Neuron (in vitro differentiated cells): ENCODE measurements at regions not wholly inside any gene's neighbourhood (a gene's known extent, or its start where the extent isn't known, plus 50 kb on each side); places are given as distances from the start of the nearest gene placed in this dataset.

Experiments
- H2AFZ ChIP-seq: one replicate; pipeline ENCODE4 v1.6.1; 2013; ENCODE audit warnings: low read depth, mild to moderate bottlenecking, inconsistent platforms, low read length, moderate library complexity
- H3K27me3 ChIP-seq: one replicate; pipeline ENCODE4 v1.6.1; 2013; ENCODE audit warnings: low read length; ENCODE audit not compliant: insufficient read depth
- H3K36me3 ChIP-seq: one replicate; pipeline ENCODE4 v1.6.1; 2013; ENCODE audit warnings: low read length; ENCODE audit not compliant: insufficient read depth
- H3K4me1 ChIP-seq: one replicate; pipeline ENCODE4 v1.6.1; 2013; ENCODE audit warnings: low read length; ENCODE audit not compliant: insufficient read depth
- H3K4me3 ChIP-seq: 2 replicates; pipeline ENCODE4 v1.5.1; 2013; ENCODE audit warnings: mild to moderate bottlenecking, low read length, moderate library complexity
- H3K9me3 ChIP-seq: one replicate; pipeline ENCODE4 v1.6.1; 2013; ENCODE audit warnings: low read length

GRCh38 chr11:112793416-112793815 is 167.8 kb upstream of the NCAM1 start:
- Histone ChIP-seq H3K9me3 (no peaks in the 10 kb centered on the region), H3K4me3 (no peak overlapping the region), H3K27me3 (no peaks in the 10 kb centered on the region), H3K4me1 (peaks cover 16% of the 10 kb centered on the region), H3K36me3 (no peaks in the 10 kb centered on the region), H2AFZ (no peak overlapping the region)

- no peaks in the 10 kb centered on the region for H3K36me3 ChIP-seq
- H3K27me3 ChIP-seq, result no peaks in the 10 kb centered on the region
- H2AFZ ChIP-seq, result no peak overlapping the region
- peaks cover 16% of the 10 kb centered on the region for H3K4me1 ChIP-seq
- H3K4me3 ChIP-seq, result no peak overlapping the region
- no peaks in the 10 kb centered on the region for H3K9me3 ChIP-seq
These were observed 166.8 kb upstream of the NCAM1 start for GRCh38 chr11:112794331-112794846.

- Histone ChIP-seq H3K27me3 (no peaks in the 10 kb centered on the region), H3K4me1 (peaks cover 16% of the 10 kb centered on the region), H3K36me3 (no peaks in the 10 kb centered on the region), H2AFZ (no peak overlapping the region), H3K9me3 (no peaks in the 10 kb centered on the region), H3K4me3 (no peak overlapping the region)
These were observed 165.9 kb upstream of the NCAM1 start for GRCh38 chr11:112795142-112795815.

GRCh38 chr11:112795911-112796649 is 165.1 kb upstream of the NCAM1 start:
- no peaks in the 10 kb centered on the region for H3K36me3 ChIP-seq
- H3K4me1 ChIP-seq, result peaks cover 16% of the 10 kb centered on the region
- no peak overlapping the region for H2AFZ ChIP-seq

GRCh38 chr11:112797092-112797491 is 164.1 kb upstream of the NCAM1 start:
- no peak overlapping the region for H2AFZ ChIP-seq
- peaks cover 16% of the 10 kb centered on the region for H3K4me1 ChIP-seq
- no peaks in the 10 kb centered on the region for H3K9me3 ChIP-seq
- H3K36me3 ChIP-seq, result no peaks in the 10 kb centered on the region
- H3K4me3 ChIP-seq, result no peak overlapping the region
- H3K27me3 ChIP-seq, result no peaks in the 10 kb centered on the region

More at GRCh38 chr11:112795911-112796649, 165.1 kb upstream of the NCAM1 start:
- Histone ChIP-seq H3K4me3 (no peak overlapping the region), H3K27me3 (no peaks in the 10 kb centered on the region), H3K9me3 (no peaks in the 10 kb centered on the region)

- Histone ChIP-seq H3K9me3 (no peaks in the 10 kb centered on the region), H3K4me3 (no peak overlapping the region), H3K4me1 (peaks cover 16% of the 10 kb centered on the region), H2AFZ (no peak overlapping the region), H3K36me3 (no peaks in the 10 kb centered on the region), H3K27me3 (no peaks in the 10 kb centered on the region)
These were observed 163.4 kb upstream of the NCAM1 start for GRCh38 chr11:112797648-112798293.

GRCh38 chr11:112801025-112801816 is 160.0 kb upstream of the NCAM1 start:
- no peaks in the 10 kb centered on the region for H3K9me3 ChIP-seq
- no peak overlapping the region for H3K4me3 ChIP-seq
- peaks cover 16% of the 10 kb centered on the region for H3K4me1 ChIP-seq
- H2AFZ ChIP-seq, result no peak overlapping the region
- H3K27me3 ChIP-seq, result no peaks in the 10 kb centered on the region
- H3K36me3 ChIP-seq, result no peaks in the 10 kb centered on the region

GRCh38 chr11:112801817-112802088 is 159.5 kb upstream of the NCAM1 start:
- no peak overlapping the region for H3K4me3 ChIP-seq
- no peak overlapping the region for H2AFZ ChIP-seq
- no peaks in the 10 kb centered on the region for H3K9me3 ChIP-seq
- H3K36me3 ChIP-seq, result no peaks in the 10 kb centered on the region
- peaks cover 11% of the 10 kb centered on the region for H3K4me1 ChIP-seq
- no peaks in the 10 kb centered on the region for H3K27me3 ChIP-seq

GRCh38 chr11:112805658-112806057 is 155.6 kb upstream of the NCAM1 start:
- H3K36me3 ChIP-seq, result no peaks in the 10 kb centered on the region
- no peaks in the 10 kb centered on the region for H3K4me1 ChIP-seq
- no peak overlapping the region for H3K4me3 ChIP-seq
- H3K27me3 ChIP-seq, result no peaks in the 10 kb centered on the region
- no peak overlapping the region for H2AFZ ChIP-seq
- H3K9me3 ChIP-seq, result no peaks in the 10 kb centered on the region

- Histone ChIP-seq H3K9me3 (no peaks in the 10 kb centered on the region), H3K4me3 (no peak overlapping the region), H2AFZ (no peak overlapping the region), H3K27me3 (no peaks in the 10 kb centered on the region), H3K36me3 (no peaks in the 10 kb centered on the region), H3K4me1 (no peaks in the 10 kb centered on the region)
These were observed 155.0 kb upstream of the NCAM1 start for GRCh38 chr11:112806256-112806655.

- Histone ChIP-seq H3K27me3 (no peaks in the 10 kb centered on the region), H3K4me3 (no peak overlapping the region), H3K4me1 (no peaks in the 10 kb centered on the region), H3K36me3 (no peaks in the 10 kb centered on the region), H3K9me3 (no peaks in the 10 kb centered on the region), H2AFZ (no peak overlapping the region)
These were observed 154.3 kb upstream of the NCAM1 start for GRCh38 chr11:112806876-112807275.

- H3K36me3 ChIP-seq, result no peaks in the 10 kb centered on the region
- H3K4me1 ChIP-seq, result no peaks in the 10 kb centered on the region
- no peaks in the 10 kb centered on the region for H3K27me3 ChIP-seq
- H2AFZ ChIP-seq, result no peak overlapping the region
- no peak overlapping the region for H3K4me3 ChIP-seq
- no peaks in the 10 kb centered on the region for H3K9me3 ChIP-seq
These were observed 151.8 kb upstream of the NCAM1 start for GRCh38 chr11:112809429-112809828.

GRCh38 chr11:112810951-112811350 is 150.3 kb upstream of the NCAM1 start:
- Histone ChIP-seq H3K27me3 (no peaks in the 10 kb centered on the region), H3K36me3 (no peaks in the 10 kb centered on the region), H2AFZ (no peak overlapping the region), H3K9me3 (no peaks in the 10 kb centered on the region), H3K4me1 (no peaks in the 10 kb centered on the region), H3K4me3 (no peak overlapping the region)
